H1 (cell line): ENCODE measurements at regions not wholly inside any gene's neighbourhood (a gene's known extent, or its start where the extent isn't known, plus 50 kb on each side); places are given as distances from the start of the nearest gene placed in this dataset.

Experiments
- ASH2L ChIP-seq: fragments of 200-600, 300-600 bp; sonication (generic); IDR thresholded peaks from one replicate; pipeline ENCODE4 v1.7.1; 2017; ENCODE audit warnings: low read length
- BRCA1 ChIP-seq: IDR thresholded peaks from 2 replicates; pipeline ENCODE4 v1.6.1; 2012; ENCODE audit warnings: low read depth, low read length, improper control_type of control experiment
- CBX8 ChIP-seq: fragments of 300-800, 300-1000 bp; sonication (generic); IDR thresholded peaks from 2 replicates; pipeline ENCODE4 v1.7.1; 2016; ENCODE audit warnings: low read depth, low read length, borderline replicate concordance
- CEBPB ChIP-seq: IDR thresholded peaks from 2 replicates; pipeline ENCODE4 v1.6.1; 2012; ENCODE audit warnings: low read depth, low read length
- CTCF ChIP-seq, 3 experiments: IDR thresholded peaks; 1 replicate in 2 of 3; 2 replicates in 1 of 3; pipeline versions ENCODE4 v1.5.1 to v1.6.1; 2011; ENCODE audit warnings: low read length in 3 of 3, mild to moderate bottlenecking in 3 of 3, inconsistent platforms in 2 of 3, low read depth in 1 of 3, moderate library complexity in 1 of 3; ENCODE audit not compliant: insufficient read depth in 1 of 3; ENCODE audit errors: control extremely low read depth in 1 of 3
- GABPA ChIP-seq: IDR thresholded peaks from 2 replicates; pipeline ENCODE4 v1.6.1; 2011; ENCODE audit warnings: mild to moderate bottlenecking, low read length, moderate library complexity, borderline replicate concordance; ENCODE audit not compliant: insufficient read depth
- GTF2F1 ChIP-seq: IDR thresholded peaks from 2 replicates; pipeline ENCODE4 v1.6.1; 2012; ENCODE audit warnings: low read depth, low read length, improper control_type of control experiment, borderline replicate concordance
- JUN ChIP-seq: IDR thresholded peaks from 2 replicates; pipeline ENCODE4 v1.6.1; 2011; ENCODE audit warnings: low read depth, mild to moderate bottlenecking, improper control_type of control experiment, low read length
- JUND ChIP-seq: IDR thresholded peaks from 2 replicates; pipeline ENCODE4 v1.6.1; 2011; ENCODE audit warnings: mild to moderate bottlenecking, improper control_type of control experiment, low read length
- PHF8 ChIP-seq: fragments of 200-600 bp; sonication (generic); conservative IDR thresholded peaks from 2 replicates; pipeline ENCODE4 v1.7.1; 2012; ENCODE audit warnings: low read depth, mild to moderate bottlenecking, inconsistent platforms, low read length, moderate library complexity
- POLR2A ChIP-seq, 2 experiments: IDR thresholded peaks; 1 replicate in 1 of 2; 2 replicates in 1 of 2; pipeline ENCODE4 v1.6.1; 2011; ENCODE audit warnings: low read depth in 2 of 2, low read length in 2 of 2, mild to moderate bottlenecking in 2 of 2; ENCODE audit errors: control extremely low read depth in 1 of 2
- RBBP5 ChIP-seq: IDR thresholded peaks from 2 replicates; pipeline ENCODE4 v1.7.1; 2012; ENCODE audit warnings: low read depth, mild to moderate bottlenecking, inconsistent platforms, low read length, moderate library complexity, borderline replicate concordance

GRCh38 chr7:142535123-142535779, 214.0 kb upstream of the PRSS1 start (continued):
- TF ChIP-seq CTCF (IDR thresholded peaks at IDR 0.05; ENCODE audit: control extremely low read depth in 1 of 3, insufficient read depth in 1 of 3, low read depth in 1 of 3, low read length in 3 of 3) (peak; percentile 76 to 95 (median 91)), ASH2L (no peak), CBX8 (no peak), PHF8 (no peak), BRCA1 (no peak), JUN (no peak), GABPA (no peak), JUND (no peak), POLR2A (IDR thresholded peaks at IDR 0.05; ENCODE audit: control extremely low read depth in 1 of 2, low read depth in 2 of 2, low read length in 2 of 2) (no peak), RBBP5 (no peak), CEBPB (no peak), GTF2F1 (no peak)
